CD4-positive, alpha-beta T cell (primary cell): ENCODE measurements at regions not wholly inside any gene's neighbourhood (a gene's known extent, or its start where the extent isn't known, plus 50 kb on each side); places are given as distances from the start of the nearest gene placed in this dataset.

Experiments used
- ATAC-seq: fragments of 200-7000 bp; cut with Tn5 transposase; one replicate; pipeline ENCODE4 v1.10.0; 2022; ENCODE audit warnings: mild to moderate bottlenecking; ENCODE audit not compliant: poor library complexity
- CTCF ChIA-PET: fragments of 350-600 bp; sonication (Branson Sonifier 250); formaldehyde crosslinking; loops from one replicate; lab custom pipeline; 2021; ENCODE audit warnings: antibody characterized with exemption, inconsistent platforms; lab: Charles Lee
- POLR2A ChIA-PET: fragments of 350-600 bp; sonication (Branson Sonifier 250); formaldehyde crosslinking; loops from one replicate; lab custom pipeline; 2021; ENCODE audit warnings: antibody characterized with exemption, inconsistent platforms; lab: Charles Lee
- DNase-seq, 14 experiments: peaks; one replicate each; pipeline ENCODE4 v3.0.0-alpha.2; 2013 to 2020; ENCODE audit warnings: mixed read lengths in 2 of 14
- H3K27ac ChIP-seq, 2 donors: one replicate each; pipeline versions ENCODE4 v1.5.1 to v1.7.0; 2013; ENCODE audit warnings: low read length in 2 of 2, low read depth in 1 of 2, mild to moderate bottlenecking in 1 of 2
- H3K27me3 ChIP-seq, 2 experiments: 1 replicate in 1 of 2; 2 replicates in 1 of 2; pipeline versions ENCODE4 v1.6.1 to v1.7.0; 2013; ENCODE audit warnings: low read length in 2 of 2, control low read depth in 1 of 2, mild to moderate bottlenecking in 1 of 2, moderate library complexity in 1 of 2; ENCODE audit not compliant: insufficient read depth in 2 of 2, control insufficient read depth in 1 of 2
- H3K36me3 ChIP-seq: one replicate; pipeline ENCODE4 v1.6.1; 2013; ENCODE audit warnings: low read length, control low read depth; ENCODE audit not compliant: insufficient read depth
- H3K4me1 ChIP-seq: one replicate; pipeline ENCODE4 v1.6.1; 2013; ENCODE audit warnings: low read length, control low read depth; ENCODE audit not compliant: insufficient read depth
- H3K4me3 ChIP-seq: one replicate; pipeline ENCODE4 v1.5.1; 2013; ENCODE audit warnings: mild to moderate bottlenecking, low read length, moderate library complexity
- H3K9me3 ChIP-seq, 2 experiments: 1 replicate in 1 of 2; 2 replicates in 1 of 2; pipeline versions ENCODE4 v1.6.1 to v1.7.0; 2013; ENCODE audit warnings: low read length in 2 of 2, mild to moderate bottlenecking in 2 of 2, control low read depth in 1 of 2, moderate library complexity in 1 of 2; ENCODE audit not compliant: control insufficient read depth in 1 of 2, insufficient read depth in 1 of 2
- H3K27ac Mint-ChIP-seq: one replicate; pipeline ENCODE4 v1.8.0; 2020; ENCODE audit warnings: mixed read lengths
- H3K27me3 Mint-ChIP-seq: one replicate; pipeline ENCODE4 v1.8.0; 2021; ENCODE audit warnings: mixed read lengths
- H3K36me3 Mint-ChIP-seq: one replicate; pipeline ENCODE4 v1.8.0; 2021; ENCODE audit warnings: low read depth, mixed read lengths
- H3K4me1 Mint-ChIP-seq: one replicate; pipeline ENCODE4 v1.8.0; 2021; ENCODE audit warnings: low read depth, mixed read lengths
- H3K4me3 Mint-ChIP-seq: one replicate; pipeline ENCODE4 v1.8.0; 2020; ENCODE audit warnings: mild to moderate bottlenecking, mixed read lengths
- H3K9me3 Mint-ChIP-seq: one replicate; pipeline ENCODE4 v1.8.0; 2020; ENCODE audit warnings: mixed read lengths
- CTCF ChIP-seq: fragments of 200-600 bp; IDR thresholded peaks from one replicate; pipeline ENCODE4 v1.8.0; 2022; ENCODE audit warnings: antibody characterized with exemption, mild to moderate bottlenecking
- intact Hi-C, 2 experiments: fragments of 100-400 bp; cut with DNase I in 1 of 2; cut with micrococcal nuclease in 1 of 2; formaldehyde crosslinking; loops; one replicate each; pipeline versions ENCODE4 v1.15.1 to v1.9.0; 2023 to 2025; cut with DNase I, micrococcal nuclease

- H3K4me1 ChIP-seq, result peaks cover 5% of the 10 kb centered on the region
- TF ChIP-seq CTCF, result no peak
- H3K36me3 Mint-ChIP-seq, result no peaks in the 10 kb centered on the region
- H3K27me3 Mint-ChIP-seq, result no peaks in the 10 kb centered on the region
- POLR2A ChIA-PET, result no interaction called here
- CTCF ChIA-PET, result interaction anchor here (0.5 kb wide), 1 partner anchor 9 kb away, joined by 4 read pairs; no protein-coding TSS in a partner anchor
- no peaks in the 10 kb centered on the region for H3K9me3 ChIP-seq
- DNase-seq (no peak), ATAC-seq (no peak)
- peaks cover 15% of the 10 kb centered on the region for H3K4me1 Mint-ChIP-seq
- H3K27ac ChIP-seq, result no peak overlapping the region
- intact Hi-C loops, result no loop called here
- H3K36me3 ChIP-seq, result no peaks in the 10 kb centered on the region
- no peaks in the 10 kb centered on the region for H3K9me3 Mint-ChIP-seq
- H3K27me3 ChIP-seq, result no peaks in the 10 kb centered on the region
- H3K4me3 ChIP-seq, result no peak overlapping the region
- no peak overlapping the region for H3K4me3 Mint-ChIP-seq
- no peak overlapping the region for H3K27ac Mint-ChIP-seq
Observed at GRCh38 chr2:48148841-48149430, 165.5 kb upstream of the FOXN2 start.

- H3K4me3 Mint-ChIP-seq, result no peak overlapping the region
- no peaks in the 10 kb centered on the region for H3K27me3 Mint-ChIP-seq
- H3K36me3 Mint-ChIP-seq, result peaks cover 6% of the 10 kb centered on the region
- Histone ChIP-seq H3K9me3 (peaks cover 16 to 17% of the 10 kb centered on the region in 2 experiments), H3K27ac (no peak overlapping the region), H3K27me3 (no peaks in the 10 kb centered on the region), H3K4me3 (no peak overlapping the region), H3K4me1 (no peaks in the 10 kb centered on the region), H3K36me3 (no peaks in the 10 kb centered on the region)
- ATAC-seq (no peak), DNase-seq (no peak)
- no peaks in the 10 kb centered on the region for H3K4me1 Mint-ChIP-seq
- no peak for TF ChIP-seq CTCF
- ChIA-PET CTCF (no interaction called here), POLR2A (no interaction called here)
- peaks cover 7% of the 10 kb centered on the region for H3K9me3 Mint-ChIP-seq
- H3K27ac Mint-ChIP-seq, result no peak overlapping the region
- intact Hi-C loops, result no loop called here
Observed at GRCh38 chr2:48157150-48157549, 157.3 kb upstream of the FOXN2 start.

- ATAC-seq, result no peak
- no peaks in the 10 kb centered on the region for H3K4me1 ChIP-seq
- intact Hi-C loops, result no loop called here
- H3K4me3 ChIP-seq, result no peak overlapping the region
- Mint-ChIP-seq H3K36me3 (peaks cover 4% of the 10 kb centered on the region), H3K4me3 (no peak overlapping the region), H3K27me3 (no peaks in the 10 kb centered on the region), H3K4me1 (no peaks in the 10 kb centered on the region), H3K9me3 (peaks cover 7% of the 10 kb centered on the region), H3K27ac (no peak overlapping the region)
- no peaks in the 10 kb centered on the region for H3K36me3 ChIP-seq
- CTCF ChIA-PET, result no interaction called here
- TF ChIP-seq CTCF, result no peak
- H3K27ac ChIP-seq, result no peak overlapping the region
- POLR2A ChIA-PET, result interaction anchor here (0.7 kb wide), 1 partner anchor 56 kb away, joined by 3 read pairs; no protein-coding TSS in a partner anchor
- no peaks in the 10 kb centered on the region for H3K27me3 ChIP-seq
- peaks cover under 1 to 19% of the 10 kb centered on the region in 2 experiments for H3K9me3 ChIP-seq
- DNase-seq, result no peak
Observed at GRCh38 chr2:48161628-48162027, 152.9 kb upstream of the FOXN2 start.
